ENCODE measurements at regions not wholly inside any gene's neighbourhood (a gene's known extent, or its start where the extent isn't known, plus 50 kb on each side); places are given as distances from the start of the nearest gene placed in this dataset.

GRCh38 chr11:80862011-80862410 lies 1421.2 kb upstream of the TENM4 start:
- TF ChIP-seq CTCF (IDR thresholded peaks at IDR 0.05; ENCODE audit: extremely low read depth in 1 of 2, insufficient read depth in 1 of 2, low read depth in 1 of 2, low read length in 2 of 2) = no peak
- TF ChIP-seq POLR2A (IDR thresholded peaks at IDR 0.05; ENCODE audit: low read depth, low read length) = no peak
- TF ChIP-seq POLR2AphosphoS5 (IDR thresholded peaks at IDR 0.05; ENCODE audit: insufficient read depth, low read depth, low read length) = no peak
- no peak for TF ChIP-seq MYC (IDR thresholded peaks at IDR 0.05; ENCODE audit: low read depth, low read length)
- TF ChIP-seq EZH2 (IDR thresholded peaks at IDR 0.05; ENCODE audit: borderline replicate concordance, low read depth, low read length, severe bottlenecking) = no peak
- no peak for TF ChIP-seq FOS (IDR thresholded peaks at IDR 0.05; ENCODE audit: borderline replicate concordance, insufficient read depth, low read length)
- no peak for TF ChIP-seq JUN (IDR thresholded peaks at IDR 0.05; ENCODE audit: borderline replicate concordance, insufficient read depth, insufficient read length, low read depth)
- no peak for TF ChIP-seq MAX (IDR thresholded peaks at IDR 0.05; ENCODE audit: insufficient read depth, insufficient read length)
- no peak for TF ChIP-seq GATA2 (IDR thresholded peaks at IDR 0.05; ENCODE audit: insufficient read depth, insufficient read length, low read depth, low read length)
